K562 (cell line): ENCODE measurements at regions not wholly inside any gene's neighbourhood (a gene's known extent, or its start where the extent isn't known, plus 50 kb on each side); places are given as distances from the start of the nearest gene placed in this dataset.

ENCODE experiments used
- CAMTA2 ChIP-seq: fragments of 250-450 bp; sonication (Bioruptor Pico); conservative IDR thresholded peaks from 2 replicates; pipeline ENCODE4 v1.5.1; 2022
- CEBPB ChIP-seq: fragments of 450-650 bp; IDR thresholded peaks from 2 replicates; pipeline ENCODE4 v1.6.1; 2016; ENCODE audit warnings: missing genetic modification characterization, missing compliant biosample characterization
- CHD2 ChIP-seq: IDR thresholded peaks from 2 replicates; pipeline ENCODE4 v1.6.1; 2011; ENCODE audit warnings: low read depth, low read length
- CTCF ChIP-seq, 3 experiments: IDR thresholded peaks in 2 of 3; conservative IDR thresholded peaks in 1 of 3; 2 replicates each; pipeline ENCODE4 v1.5.1; 2011 to 2012; ENCODE audit warnings: low read length in 3 of 3, mild to moderate bottlenecking in 3 of 3, control low read depth in 2 of 3, improper control_type of control experiment in 1 of 3, inconsistent platforms in 1 of 3, low read depth in 1 of 3, mixed read lengths in 1 of 3, moderate library complexity in 1 of 3; ENCODE audit not compliant: insufficient read depth in 2 of 3
- MYC ChIP-seq, 2 experiments: fragments of 250-450 bp in 1 of 2; sonication (Bioruptor Pico) in 1 of 2; IDR thresholded peaks; 2 replicates each; pipeline versions ENCODE4 v1.5.1 to v1.6.1; 2012 to 2021; ENCODE audit warnings: low read depth in 2 of 2, borderline replicate concordance in 1 of 2, improper control_type of control experiment in 1 of 2, low read length in 1 of 2, mild to moderate bottlenecking in 1 of 2, moderate library complexity in 1 of 2
- POLR2AphosphoS5 ChIP-seq: IDR thresholded peaks from 2 replicates; pipeline ENCODE4 v1.6.1; 2011; ENCODE audit warnings: mild to moderate bottlenecking, low read depth, low read length, moderate library complexity; ENCODE audit not compliant: control insufficient read depth, insufficient read depth
- ZC3H4 ChIP-seq: sonication (generic); formaldehyde crosslinking; IDR thresholded peaks from 2 replicates; pipeline ENCODE4 v1.9.0; 2021; ENCODE audit warnings: missing genetic modification reagents, borderline replicate concordance

DNA sequence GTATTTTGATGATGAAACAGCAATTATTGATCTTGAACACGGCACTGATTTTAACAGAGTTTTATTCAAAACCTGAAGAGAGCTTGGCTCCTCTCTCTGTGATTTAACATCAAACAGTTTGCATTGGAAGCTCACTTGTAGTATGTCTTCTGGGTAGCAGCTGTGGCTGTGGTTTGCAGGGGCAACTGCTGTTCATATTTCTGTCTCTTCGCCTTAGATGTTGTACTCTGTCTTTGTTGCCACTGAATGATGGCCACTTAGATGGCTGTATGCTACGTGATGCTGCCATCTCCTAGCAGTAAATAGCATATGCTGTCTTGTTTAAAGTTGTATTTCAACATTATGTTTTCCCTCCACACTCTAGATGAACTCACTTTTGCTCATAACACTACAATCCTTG is 1743.0 kb upstream of the TENM3 start:
- no peak for TF ChIP-seq ZC3H4 (CRISPR knock-in tag)
- TF ChIP-seq CHD2 = no peak
- TF ChIP-seq POLR2AphosphoS5 = no peak
- TF ChIP-seq CTCF (IDR thresholded peaks at IDR 0.05 in 2 of 3, conservative IDR thresholded peaks at IDR 0.05 in 1 of 3; ENCODE audit: insufficient read depth in 2 of 3, low read depth in 1 of 3, low read length in 3 of 3) = no peak
- TF ChIP-seq CAMTA2 (CRISPR knock-in tag) = no peak
- no peak for TF ChIP-seq MYC (IDR thresholded peaks at IDR 0.05; ENCODE audit: low read depth, low read length)
- no peak for TF ChIP-seq MYC (CRISPR knock-in tag; IDR thresholded peaks at IDR 0.05; ENCODE audit: borderline replicate concordance, low read depth)
- no peak for TF ChIP-seq CEBPB (tag)
